ENCODE measurements at regions not wholly inside any gene's neighbourhood (a gene's known extent, or its start where the extent isn't known, plus 50 kb on each side); places are given as distances from the start of the nearest gene placed in this dataset.

- no peak for DNase-seq (ENCODE audit: low read depth in 3 of 3)
Measured at GRCh38 chr13:97110936-97111335, 111.2 kb upstream of the MBNL2 start.

- no peak for DNase-seq (ENCODE audit: low read depth in 3 of 3)
Measured at GRCh38 chr13:97111756-97112155, 110.4 kb upstream of the MBNL2 start.

GRCh38 chr13:97112446-97113152 lies 109.5 kb upstream of the MBNL2 start:
- no peak for DNase-seq (ENCODE audit: low read depth in 3 of 3)

DNA sequence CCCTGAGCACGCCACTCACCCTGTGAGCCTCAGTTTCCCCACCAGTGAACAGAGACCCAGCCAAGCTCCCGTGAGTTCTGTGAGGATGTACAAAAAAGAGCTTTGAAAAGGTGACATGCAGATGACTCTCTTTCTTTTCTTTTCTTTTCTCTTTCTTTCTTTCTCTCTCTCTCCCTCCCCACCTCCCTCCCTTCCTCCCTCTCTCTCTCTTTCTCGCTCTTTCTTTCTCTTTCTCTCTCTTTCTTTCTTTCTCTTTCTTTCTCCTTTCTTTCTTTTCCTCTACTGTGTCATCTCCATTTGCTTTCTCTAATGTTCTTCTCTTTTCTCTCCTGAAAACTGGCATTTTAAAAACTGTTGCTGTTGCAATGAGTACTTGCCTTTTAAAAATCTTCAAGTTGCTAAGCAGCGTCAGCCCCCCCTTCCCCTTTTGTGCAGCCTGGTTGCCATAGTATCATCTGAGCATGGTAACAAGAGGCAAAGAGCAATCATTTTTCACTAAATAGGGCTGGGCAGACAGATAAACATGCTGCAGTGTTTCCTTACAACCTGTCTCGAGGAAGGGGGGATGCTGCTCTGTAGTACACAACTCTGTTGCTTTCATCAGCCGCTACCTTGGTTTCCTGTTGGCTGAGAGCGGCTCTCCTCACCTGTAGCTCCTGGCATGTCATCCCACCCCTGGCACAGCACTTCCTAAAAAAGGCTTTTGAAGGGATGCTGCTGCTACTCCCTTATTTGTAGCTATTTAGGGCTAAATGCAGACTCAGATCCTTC lies 108.7 kb upstream of the MBNL2 start:
- DNase-seq (ENCODE audit: low read depth in 3 of 3): no peak

DNA sequence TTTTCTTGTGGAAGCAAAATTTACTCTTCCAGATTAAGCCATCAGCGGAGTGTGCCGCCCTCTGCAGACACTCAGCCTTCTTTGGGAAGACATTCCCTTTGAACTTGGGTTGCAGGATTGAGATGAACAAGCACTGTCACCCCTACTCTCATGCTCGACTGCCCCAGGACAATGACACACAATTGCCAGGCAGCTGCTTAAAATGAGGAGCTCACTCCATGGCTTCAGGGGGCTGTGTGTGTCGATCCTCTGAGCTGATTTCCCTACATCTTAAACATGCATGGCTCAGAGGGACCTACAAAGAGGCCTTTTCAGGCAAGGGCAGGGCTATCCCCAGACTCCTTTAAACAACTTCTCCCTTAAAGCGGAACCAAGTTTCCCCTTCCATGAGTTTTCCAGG lies 107.5 kb upstream of the MBNL2 start:
- DNase-seq (ENCODE audit: low read depth in 3 of 3): no peak

- DNase-seq (ENCODE audit: low read depth in 3 of 3): no peak
Measured at GRCh38 chr13:97116754-97117153, 105.4 kb upstream of the MBNL2 start.

DNA sequence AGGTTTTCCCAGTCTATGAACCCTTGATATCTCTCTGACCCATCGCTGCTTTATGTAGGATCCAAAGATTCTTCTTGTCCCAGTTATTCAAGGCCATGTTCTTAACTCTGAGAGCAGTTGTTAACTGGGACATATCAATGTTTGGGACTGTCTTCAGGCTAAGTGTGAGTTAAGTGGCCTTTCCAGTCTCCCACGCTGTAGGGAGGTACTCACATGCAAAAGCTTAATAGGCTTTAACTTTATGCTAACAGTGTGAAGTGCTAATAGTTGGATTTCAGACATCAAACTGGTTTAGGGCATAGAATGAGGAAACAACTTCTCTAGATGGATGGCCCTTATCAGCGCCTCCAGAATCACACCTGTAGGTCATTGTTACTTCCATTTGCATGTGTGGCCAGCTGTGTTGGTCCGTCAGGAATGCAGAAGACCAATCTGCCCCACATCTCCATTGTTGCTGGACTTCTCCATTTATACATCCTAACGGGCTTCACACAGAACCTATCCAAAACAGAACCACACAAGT lies 104.7 kb upstream of the MBNL2 start:
- DNase-seq (ENCODE audit: low read depth in 3 of 3): no peak

- no peak for DNase-seq (ENCODE audit: low read depth in 3 of 3)
Measured at GRCh38 chr13:97119943-97120342, 102.2 kb upstream of the MBNL2 start.

DNA sequence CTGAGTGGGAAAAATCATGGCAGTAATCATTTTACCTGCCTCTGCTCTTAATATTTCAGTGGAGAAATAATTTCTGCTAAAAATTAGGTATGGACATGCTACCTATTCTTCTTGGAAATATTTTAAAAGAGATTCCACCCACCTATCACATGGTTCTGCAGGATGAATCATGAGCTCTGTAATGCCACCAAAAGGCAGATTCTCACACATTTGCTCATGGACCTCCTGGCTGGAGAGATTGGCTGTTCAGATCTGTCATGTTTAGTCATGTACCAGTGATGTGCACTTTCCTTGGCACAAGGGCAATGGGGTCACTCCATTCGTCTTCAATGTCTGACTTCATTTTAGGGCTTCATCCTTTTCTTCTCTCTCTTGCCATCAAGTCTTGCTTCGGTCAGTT lies 101.8 kb upstream of the MBNL2 start:
- DNase-seq (ENCODE audit: low read depth in 3 of 3): no peak

DNA sequence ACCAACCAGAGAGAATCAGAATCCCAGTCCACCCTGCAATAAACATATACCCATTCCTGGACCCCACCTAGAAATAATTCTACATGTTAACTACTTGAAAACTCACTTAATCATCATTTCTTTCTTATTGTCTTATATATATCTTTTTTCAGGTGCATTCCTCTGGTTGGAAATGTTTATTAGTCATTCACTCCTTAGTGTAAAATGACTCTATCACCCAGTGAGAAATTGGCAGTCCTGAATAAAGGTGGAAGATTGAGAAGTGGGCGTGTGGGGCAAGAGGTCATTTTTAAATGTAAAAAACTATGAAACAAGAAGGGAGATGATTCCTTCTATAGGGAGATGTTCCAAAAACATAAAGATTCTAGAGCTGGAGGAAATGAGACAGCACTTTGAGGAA lies 101.2 kb upstream of the MBNL2 start:
- no peak for DNase-seq (ENCODE audit: low read depth in 3 of 3)

GRCh38 chr13:97121894-97122293 lies 100.2 kb upstream of the MBNL2 start:
- DNase-seq (ENCODE audit: low read depth in 3 of 3): no peak

DNA sequence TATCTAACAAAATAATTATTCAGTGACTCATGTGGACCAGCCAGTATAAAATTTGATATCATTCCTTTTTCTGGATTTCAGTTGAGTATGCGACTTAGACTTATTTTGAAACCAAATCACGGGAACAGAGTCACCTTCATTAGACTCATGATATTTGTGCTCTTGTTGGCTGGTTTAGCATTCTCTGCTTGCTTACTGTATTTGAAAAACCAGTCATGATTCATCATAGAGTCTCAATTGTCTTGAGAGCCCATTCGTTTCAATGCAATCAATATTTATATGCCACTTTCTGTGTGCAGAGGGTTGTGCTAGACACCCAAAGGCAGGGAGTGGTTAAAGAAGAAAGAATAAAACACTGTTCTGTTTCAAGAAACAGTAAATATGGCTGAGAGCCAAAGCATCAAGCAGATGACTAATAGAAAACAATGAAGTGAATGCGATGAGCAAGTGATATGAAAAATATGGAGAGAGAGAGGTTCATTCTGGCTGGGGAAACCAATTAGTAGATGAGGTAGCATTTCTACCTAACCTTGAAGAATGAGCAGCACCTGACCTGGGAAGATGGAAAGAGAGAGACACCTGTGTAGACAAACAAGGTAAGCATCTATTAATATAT lies 99.6 kb upstream of the MBNL2 start:
- no peak for DNase-seq (ENCODE audit: low read depth in 3 of 3)

DNA sequence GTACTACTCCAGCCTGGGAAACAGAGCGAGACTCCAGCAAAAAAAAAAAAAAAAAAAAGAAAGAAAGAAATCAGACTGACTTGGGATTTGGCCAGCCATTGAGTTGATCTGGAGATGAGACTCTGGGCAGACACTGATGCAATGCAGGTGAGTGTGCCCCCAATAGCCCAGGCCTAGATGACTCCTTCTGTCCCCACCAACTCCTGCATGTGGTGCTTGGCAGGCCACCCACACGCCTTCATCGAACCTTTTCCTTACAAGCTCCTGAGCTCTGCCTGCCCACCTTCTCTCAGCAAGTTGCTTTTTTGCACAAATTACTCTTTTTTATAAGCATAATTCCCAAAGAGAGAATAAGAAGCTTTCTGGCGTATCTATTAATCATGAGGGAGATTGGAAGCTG lies 97.9 kb upstream of the MBNL2 start:
- DNase-seq (ENCODE audit: low read depth in 3 of 3): no peak

DNA sequence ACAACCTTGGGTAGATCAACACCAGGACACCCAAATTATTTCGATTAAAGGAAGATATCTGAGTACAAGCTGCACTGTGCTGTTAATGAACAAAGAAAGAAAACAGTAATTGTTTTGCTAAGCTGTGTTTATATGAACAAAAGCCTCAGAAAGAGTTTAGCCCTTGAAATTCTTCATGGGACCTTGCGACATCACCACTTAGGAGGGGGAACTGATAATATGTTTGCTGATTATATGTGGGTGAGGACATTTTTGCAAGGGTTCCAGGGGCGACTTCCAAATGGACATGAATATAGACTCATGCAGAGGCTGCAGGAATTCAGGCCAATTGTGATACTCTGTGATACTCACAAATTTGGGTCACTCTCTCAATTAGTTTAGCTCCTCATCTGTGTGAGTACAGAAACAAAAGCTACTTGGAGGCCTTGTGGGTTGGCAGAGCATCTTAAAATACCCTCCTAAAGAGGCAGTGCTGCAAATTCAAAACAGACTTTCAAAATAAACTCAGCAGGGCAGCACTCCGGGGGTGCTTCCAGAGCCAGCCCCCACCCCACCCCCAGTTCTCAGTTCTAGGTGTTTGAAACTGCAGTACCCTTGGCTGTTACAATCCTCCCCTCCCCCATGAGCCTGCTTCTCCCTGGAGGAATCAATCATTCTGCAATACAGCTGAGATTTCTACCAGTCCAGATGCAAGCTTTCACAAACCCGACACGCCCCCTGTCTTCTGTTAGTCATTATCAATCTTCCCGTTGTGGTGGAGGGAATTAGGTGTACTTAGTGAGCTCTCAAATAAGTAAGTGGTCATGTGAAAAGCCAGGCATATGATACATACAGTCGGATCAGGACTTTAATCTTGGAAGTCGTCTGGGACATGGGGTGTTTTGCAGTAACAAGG lies 97.0 kb upstream of the MBNL2 start:
- no peak for DNase-seq (ENCODE audit: low read depth in 3 of 3)

DNA sequence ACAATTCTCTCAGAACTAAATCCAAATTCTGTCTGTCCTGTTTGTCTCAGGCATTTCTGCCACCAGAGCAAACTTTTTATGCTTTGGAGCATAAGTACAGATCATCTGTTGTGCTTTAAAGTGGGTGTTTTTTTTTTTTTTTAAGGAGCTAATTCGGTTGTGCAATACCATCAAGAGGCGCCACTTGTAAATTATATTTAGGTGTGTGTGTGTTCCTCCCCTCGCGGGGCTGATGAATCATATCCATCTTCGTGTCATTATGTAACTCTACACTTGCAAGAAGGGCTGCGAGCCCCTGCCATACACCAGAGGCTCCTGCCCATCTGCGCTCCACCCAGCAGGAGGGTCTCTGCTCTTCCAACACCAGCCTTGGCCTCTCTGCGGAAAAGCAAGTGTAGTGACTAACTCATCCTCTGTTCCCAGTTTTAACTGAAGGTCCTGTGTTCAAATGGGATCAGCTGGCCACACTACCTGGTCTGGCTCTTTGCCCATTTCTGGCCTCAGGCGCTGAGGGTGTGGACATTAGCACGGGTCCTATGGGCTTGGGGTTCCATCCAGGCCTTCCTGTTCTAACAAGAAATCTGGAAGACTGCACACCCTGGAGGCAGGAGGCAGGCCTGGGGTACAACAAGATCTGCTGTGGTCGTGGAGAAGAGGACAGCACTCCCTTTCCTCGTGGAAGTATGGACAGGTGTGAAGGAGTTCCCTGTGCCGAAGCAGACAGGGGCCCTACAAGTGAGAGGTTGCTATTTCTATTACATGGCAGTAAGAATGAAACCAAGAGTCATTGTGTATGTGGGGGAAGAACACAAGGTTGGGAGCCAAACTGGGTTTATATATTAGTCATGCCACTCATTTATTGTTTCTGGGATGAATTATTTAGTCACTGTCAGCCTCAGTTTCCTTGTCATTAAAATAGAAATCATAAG lies 96.1 kb upstream of the MBNL2 start:
- DNase-seq (ENCODE audit: low read depth in 3 of 3): no peak

DNA sequence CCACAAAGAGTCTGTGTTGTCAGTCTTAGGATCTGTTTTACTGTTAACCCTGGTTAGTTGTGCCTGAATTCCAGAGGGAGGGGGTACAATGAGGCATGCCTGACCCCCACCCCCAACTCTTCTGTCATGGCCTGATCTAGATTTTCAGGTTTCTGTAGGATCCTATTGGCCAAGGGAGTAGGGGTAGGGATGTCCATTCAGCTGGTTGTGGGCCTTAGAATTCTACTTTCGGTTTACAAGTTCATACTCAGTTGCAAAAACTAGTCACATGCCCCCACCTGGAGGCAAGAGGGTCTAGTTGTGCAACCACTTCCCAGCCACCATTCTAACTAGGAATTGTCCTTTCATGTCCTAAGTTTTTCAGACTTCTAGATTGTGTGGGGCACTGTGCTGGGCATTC lies 94.3 kb upstream of the MBNL2 start:
- DNase-seq (ENCODE audit: low read depth in 3 of 3): no peak

DNA sequence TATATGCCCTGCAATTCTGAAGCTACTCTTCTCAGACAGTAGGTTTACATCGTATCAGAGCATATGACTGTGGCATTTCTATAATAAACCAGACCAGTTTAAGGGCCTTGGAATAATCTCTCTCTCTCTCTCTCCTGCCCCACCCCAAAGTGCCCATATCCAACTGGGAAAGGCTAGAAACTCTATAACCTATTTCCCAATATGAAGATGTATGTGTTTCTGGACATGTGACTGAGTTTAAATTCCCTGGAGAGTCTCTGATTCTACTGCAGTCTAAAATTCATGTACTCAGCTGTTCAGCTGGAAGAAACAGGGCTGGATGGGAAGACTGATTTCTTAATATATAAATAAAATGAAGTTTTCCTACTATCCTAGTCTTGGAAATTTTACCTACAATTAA lies 91.9 kb upstream of the MBNL2 start:
- no peak for DNase-seq (ENCODE audit: low read depth in 3 of 3)

- no peak for DNase-seq (ENCODE audit: low read depth in 3 of 3)
Measured at GRCh38 chr13:97131447-97131846, 90.7 kb upstream of the MBNL2 start.

GRCh38 chr13:97133554-97133953 lies 88.6 kb upstream of the MBNL2 start:
- DNase-seq (ENCODE audit: low read depth in 3 of 3): no peak

DNA sequence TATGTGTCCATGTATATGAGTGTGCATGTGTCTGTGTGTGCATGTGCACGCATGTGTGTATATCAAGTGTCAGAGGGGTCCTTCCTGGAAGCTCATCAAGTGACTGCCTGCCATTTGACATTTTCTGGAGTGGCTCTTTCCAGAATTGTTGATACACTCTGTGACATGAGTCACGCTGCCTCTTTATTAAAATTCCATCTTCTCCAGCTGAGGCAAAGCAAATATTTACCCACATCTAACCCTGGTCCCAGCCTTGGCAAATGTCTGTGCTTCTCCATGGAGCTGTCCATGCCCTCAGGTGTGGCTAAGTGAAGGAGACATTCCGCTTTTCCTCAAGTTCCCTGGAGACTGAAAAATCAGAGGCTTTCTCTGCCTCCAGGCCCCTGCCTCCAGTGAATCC lies 88.2 kb upstream of the MBNL2 start:
- DNase-seq (ENCODE audit: low read depth in 3 of 3): no peak
